OCI-LY7 (cell line): ENCODE measurements at regions not wholly inside any gene's neighbourhood (a gene's known extent, or its start where the extent isn't known, plus 50 kb on each side); places are given as distances from the start of the nearest gene placed in this dataset.

Experiments used
- EZH2phosphoT487 ChIP-seq: fragments of 200-600 bp; sonication (generic); IDR thresholded peaks from 2 replicates; pipeline ENCODE4 v1.6.1; 2018; ENCODE audit warnings: low read depth, borderline replicate concordance, mild to moderate bottlenecking, mixed run types, antibody characterized with exemption, low read length, moderate library complexity, mixed read lengths
- TF ChIP-seq, protein P1 (sequence below): fragments of 200-600 bp; sonication (generic); conservative IDR thresholded peaks from 2 replicates; pipeline ENCODE4 v1.5.1; 2014; ENCODE audit warnings: mild to moderate bottlenecking, antibody characterized with exemption, low read length, moderate library complexity, mixed read lengths

DNA sequence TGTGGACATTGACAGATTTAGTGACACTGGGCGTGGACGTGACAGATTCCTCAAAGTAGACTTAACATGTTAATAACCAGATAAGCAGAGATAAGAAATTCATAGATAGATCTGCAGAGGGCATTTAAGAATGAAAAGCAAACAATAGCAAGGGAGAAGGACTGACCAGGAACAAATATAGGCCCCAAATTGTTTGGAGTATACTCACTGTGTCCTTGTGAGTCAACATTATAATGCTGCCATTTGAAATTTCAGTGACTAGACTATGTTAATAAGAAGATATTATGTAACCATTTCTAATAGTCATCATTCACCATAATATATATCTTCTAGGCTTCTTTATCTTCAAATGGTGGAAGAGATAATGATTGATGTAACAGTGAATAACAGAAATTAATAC is 78.1 kb upstream of the SLC38A11 start:
- no peak for TF ChIP-seq EZH2phosphoT487
- TF ChIP-seq, protein P1, sequence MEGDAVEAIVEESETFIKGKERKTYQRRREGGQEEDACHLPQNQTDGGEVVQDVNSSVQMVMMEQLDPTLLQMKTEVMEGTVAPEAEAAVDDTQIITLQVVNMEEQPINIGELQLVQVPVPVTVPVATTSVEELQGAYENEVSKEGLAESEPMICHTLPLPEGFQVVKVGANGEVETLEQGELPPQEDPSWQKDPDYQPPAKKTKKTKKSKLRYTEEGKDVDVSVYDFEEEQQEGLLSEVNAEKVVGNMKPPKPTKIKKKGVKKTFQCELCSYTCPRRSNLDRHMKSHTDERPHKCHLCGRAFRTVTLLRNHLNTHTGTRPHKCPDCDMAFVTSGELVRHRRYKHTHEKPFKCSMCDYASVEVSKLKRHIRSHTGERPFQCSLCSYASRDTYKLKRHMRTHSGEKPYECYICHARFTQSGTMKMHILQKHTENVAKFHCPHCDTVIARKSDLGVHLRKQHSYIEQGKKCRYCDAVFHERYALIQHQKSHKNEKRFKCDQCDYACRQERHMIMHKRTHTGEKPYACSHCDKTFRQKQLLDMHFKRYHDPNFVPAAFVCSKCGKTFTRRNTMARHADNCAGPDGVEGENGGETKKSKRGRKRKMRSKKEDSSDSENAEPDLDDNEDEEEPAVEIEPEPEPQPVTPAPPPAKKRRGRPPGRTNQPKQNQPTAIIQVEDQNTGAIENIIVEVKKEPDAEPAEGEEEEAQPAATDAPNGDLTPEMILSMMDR = no peak
